ENCODE measurements at regions not wholly inside any gene's neighbourhood (a gene's known extent, or its start where the extent isn't known, plus 50 kb on each side); places are given as distances from the start of the nearest gene placed in this dataset.
"Not testable (repeated sequence)": the region's sequence is repeated elsewhere in the genome, so short reads cannot be mapped to it uniquely, and the experiment has no call there.

- no peak overlapping the region for H3K27ac ChIP-seq
- TF ChIP-seq ZFX (IDR thresholded peaks at IDR 0.05; ENCODE audit: borderline replicate concordance) (no peak), CTCF (IDR thresholded peaks at IDR 0.05) (no peak)
Observed at GRCh38 chr10:23571884-23572283, 133.0 kb downstream of the OTUD1 start.

DNA sequence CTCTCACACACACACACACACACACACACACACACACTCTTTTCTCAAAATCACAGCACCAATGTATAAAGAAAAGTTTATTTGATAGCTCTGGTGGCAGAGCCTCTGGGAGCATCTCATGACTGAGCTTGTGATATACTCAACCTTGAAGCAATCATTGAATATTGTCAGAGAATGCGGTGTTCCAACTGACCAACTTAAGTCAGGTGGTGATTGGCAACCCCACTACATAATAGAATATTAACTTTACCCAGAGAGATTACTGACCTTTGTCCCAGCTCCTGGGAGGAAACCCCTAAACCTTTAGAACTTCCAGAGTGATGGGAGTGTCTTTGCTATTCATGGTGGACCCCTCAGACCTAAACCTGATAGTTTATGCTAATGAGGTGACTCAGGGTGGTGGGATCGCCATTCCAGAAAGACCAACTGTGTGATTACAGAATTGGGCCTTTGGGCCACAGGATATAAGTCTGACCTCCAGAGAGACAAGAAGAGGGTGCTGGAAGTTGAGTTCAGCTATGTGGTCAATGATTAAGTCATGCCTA, 143.1 kb downstream of the OTUD1 start:
- TF ChIP-seq CTCF (IDR thresholded peaks at IDR 0.05) (no peak), ZFX (IDR thresholded peaks at IDR 0.05; ENCODE audit: borderline replicate concordance) (no peak)
- H3K27ac ChIP-seq, result no peak overlapping the region

- TF ChIP-seq ZFX (IDR thresholded peaks at IDR 0.05; ENCODE audit: borderline replicate concordance), result no peak
- no peak for TF ChIP-seq CTCF (IDR thresholded peaks at IDR 0.05)
- no peak overlapping the region for H3K27ac ChIP-seq
Observed at GRCh38 chr10:23584396-23584795, 145.5 kb downstream of the OTUD1 start.

DNA sequence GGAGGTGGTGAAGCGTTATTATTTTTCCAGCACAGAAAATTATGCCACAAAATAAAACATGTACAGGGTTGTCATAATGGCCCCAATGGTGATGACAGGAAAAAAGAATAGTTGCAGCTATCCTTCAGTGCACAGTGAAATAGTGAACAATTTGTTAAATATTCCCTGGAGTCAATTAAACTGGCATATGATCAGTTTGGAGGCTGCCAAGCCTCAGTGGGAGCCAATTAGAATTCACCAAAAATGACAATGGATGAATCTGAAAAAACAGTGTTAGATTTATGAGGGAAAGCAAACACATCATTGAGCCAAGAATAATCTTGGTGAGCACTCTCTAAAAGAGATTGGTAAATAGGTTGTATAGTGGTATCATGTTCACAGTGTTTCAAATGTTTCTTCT, 146.3 kb downstream of the OTUD1 start:
- no peak overlapping the region for H3K27ac ChIP-seq
- TF ChIP-seq CTCF (IDR thresholded peaks at IDR 0.05) (no peak), ZFX (IDR thresholded peaks at IDR 0.05; ENCODE audit: borderline replicate concordance) (no peak)

- TF ChIP-seq ZFX (IDR thresholded peaks at IDR 0.05; ENCODE audit: borderline replicate concordance) (no peak), CTCF (IDR thresholded peaks at IDR 0.05) (no peak)
- H3K27ac ChIP-seq, result no peak overlapping the region
Observed at GRCh38 chr10:23585666-23586065, 146.8 kb downstream of the OTUD1 start.

DNA sequence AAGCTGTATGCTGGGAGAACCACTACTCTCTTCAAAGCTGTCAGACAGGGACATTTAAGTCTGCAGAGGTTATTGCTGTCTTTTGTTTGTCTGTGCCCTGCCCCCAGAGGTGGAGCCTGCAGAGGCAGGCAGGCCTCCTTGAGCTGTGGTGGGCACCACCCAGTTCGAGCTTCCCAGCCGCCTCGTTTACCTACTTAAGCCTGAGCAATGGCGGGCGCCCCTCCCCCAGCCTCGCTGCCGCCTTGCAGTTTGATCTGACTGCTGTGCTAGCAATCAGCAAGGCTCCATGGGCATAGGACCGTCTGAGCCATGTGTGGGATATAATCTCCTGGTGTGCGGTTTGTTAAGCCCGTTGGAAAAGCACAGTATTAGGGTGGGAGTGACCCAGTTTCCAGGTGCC, 156.4 kb downstream of the OTUD1 start:
- not testable (repeated sequence) for H3K27ac ChIP-seq

DNA sequence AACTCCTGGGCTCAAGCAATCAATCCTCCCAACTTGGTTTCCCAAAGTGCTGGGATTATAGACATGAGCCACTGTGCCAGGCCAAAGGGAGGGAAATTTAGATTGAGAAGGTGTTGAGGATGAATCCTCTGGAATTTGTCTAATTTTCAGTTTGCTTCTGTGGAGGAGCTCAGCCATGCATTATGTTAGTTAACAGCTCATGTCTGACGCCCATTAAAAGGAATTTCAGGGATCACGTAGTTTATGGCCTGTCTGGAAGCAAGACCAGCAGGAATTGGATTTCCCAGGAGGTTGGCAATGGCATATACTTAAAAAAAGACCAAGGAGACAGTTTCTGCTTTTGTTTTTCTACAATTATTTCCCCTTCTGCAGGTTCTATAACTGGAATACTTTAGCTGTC, 165.7 kb downstream of the OTUD1 start:
- H3K27ac ChIP-seq, result no peak overlapping the region
- TF ChIP-seq ZFX (IDR thresholded peaks at IDR 0.05; ENCODE audit: borderline replicate concordance) (no peak), CTCF (IDR thresholded peaks at IDR 0.05) (no peak)

DNA sequence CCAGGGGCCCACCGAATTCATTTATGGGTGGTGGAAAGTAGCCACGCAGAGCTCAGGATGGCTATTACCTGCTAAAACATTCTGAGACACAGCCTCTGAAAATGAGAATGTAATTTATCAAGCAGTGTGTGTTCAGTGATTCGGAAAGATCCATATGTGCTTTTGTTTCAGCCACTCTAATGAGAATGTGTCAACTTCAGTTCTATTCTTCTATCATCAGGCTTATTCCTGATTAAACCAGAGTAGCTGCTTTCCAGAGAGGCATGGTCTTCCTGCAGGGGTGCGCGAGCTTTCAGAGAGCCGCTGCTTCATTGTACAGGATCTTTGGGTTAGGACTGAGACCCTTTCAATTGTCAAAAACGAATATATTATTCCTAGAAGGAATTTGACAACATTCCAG, 167.6 kb downstream of the OTUD1 start:
- no peak overlapping the region for H3K27ac ChIP-seq
- TF ChIP-seq ZFX (IDR thresholded peaks at IDR 0.05; ENCODE audit: borderline replicate concordance) (no peak), CTCF (IDR thresholded peaks at IDR 0.05) (no peak)

Data from 22Rv1 (cell line).